ENCODE measurements at regions not wholly inside any gene's neighbourhood (a gene's known extent, or its start where the extent isn't known, plus 50 kb on each side); places are given as distances from the start of the nearest gene placed in this dataset.

- TF ChIP-seq ZSCAN29 (IDR thresholded peaks at IDR 0.05) (no peak), CHD4 (IDR thresholded peaks at IDR 0.05; ENCODE audit: insufficient read depth, insufficient replicate concordance, low read depth, low read length, poor library complexity, severe bottlenecking) (no peak), GTF2F1 (IDR thresholded peaks at IDR 0.05; ENCODE audit: low read depth, low read length) (no peak), RAD21 (CRISPR knock-in tag; conservative IDR thresholded peaks at IDR 0.05 in 1 of 2, IDR thresholded peaks at IDR 0.05 in 1 of 2) (no peak), NR1H2 (CRISPR knock-in tag; IDR thresholded peaks at IDR 0.05) (no peak), LCOR (CRISPR knock-in tag; IDR thresholded peaks at IDR 0.05) (no peak), POLR2AphosphoS5 (IDR thresholded peaks at IDR 0.05; ENCODE audit: control insufficient read depth, insufficient read depth, low read depth, low read length) (no peak), SAFB2 (IDR thresholded peaks at IDR 0.05; ENCODE audit: borderline replicate concordance, low read depth, low read length, severe bottlenecking) (no peak)
These were observed 98.6 kb downstream of the BUB3 start for GRCh38 chr10:123252779-123253178.
